Endodermal cell (in vitro differentiated cells): ENCODE measurements at regions not wholly inside any gene's neighbourhood (a gene's known extent, or its start where the extent isn't known, plus 50 kb on each side); places are given as distances from the start of the nearest gene placed in this dataset.

Experiments used
- DNase-seq: peaks from one replicate; pipeline ENCODE4 v3.0.0-alpha.2; 2017
- H3K27ac ChIP-seq: 2 replicates; pipeline ENCODE4 v1.5.1; 2013; ENCODE audit warnings: mild to moderate bottlenecking, low read depth, low read length, moderate library complexity
- H3K27me3 ChIP-seq: 2 replicates; pipeline ENCODE4 v1.6.1; 2013; ENCODE audit warnings: mild to moderate bottlenecking, low read length, moderate library complexity; ENCODE audit not compliant: insufficient read depth, control insufficient read depth, poor library complexity, severe bottlenecking
- H3K36me3 ChIP-seq: 2 replicates; pipeline ENCODE4 v1.7.0; 2013; ENCODE audit warnings: mild to moderate bottlenecking, low read length, moderate library complexity; ENCODE audit not compliant: control insufficient read depth, insufficient read depth
- H3K4me1 ChIP-seq: one replicate; pipeline ENCODE4 v1.7.0; 2013; ENCODE audit warnings: low read length; ENCODE audit not compliant: control insufficient read depth, insufficient read depth
- H3K4me3 ChIP-seq: 2 replicates; pipeline ENCODE4 v1.5.1; 2013; ENCODE audit warnings: mild to moderate bottlenecking, low read length, moderate library complexity
- H3K9ac ChIP-seq: 2 replicates; pipeline ENCODE4 v1.6.1; 2013; ENCODE audit warnings: mild to moderate bottlenecking, low read length, moderate library complexity; ENCODE audit not compliant: poor library complexity, severe bottlenecking; ENCODE audit errors: extremely low read depth
- H3K9me3 ChIP-seq: 2 replicates; pipeline ENCODE4 v1.6.1; 2013; ENCODE audit warnings: mild to moderate bottlenecking, low read length, moderate library complexity; ENCODE audit not compliant: control insufficient read depth
- H3K27ac Mint-ChIP-seq: 2 replicates; pipeline ENCODE4 v1.8.0; 2020; ENCODE audit warnings: mixed read lengths
- H3K27me3 Mint-ChIP-seq: 2 replicates; pipeline ENCODE4 v1.8.0; 2021; ENCODE audit warnings: mild to moderate bottlenecking, mixed read lengths; ENCODE audit not compliant: insufficient read depth
- H3K36me3 Mint-ChIP-seq: 2 replicates; pipeline ENCODE4 v1.8.0; 2020; ENCODE audit warnings: low read depth, mixed read lengths
- H3K4me1 Mint-ChIP-seq: 2 replicates; pipeline ENCODE4 v1.8.0; 2020; ENCODE audit warnings: mixed read lengths
- H3K4me3 Mint-ChIP-seq: 2 replicates; pipeline ENCODE4 v1.8.0; 2020; ENCODE audit warnings: mild to moderate bottlenecking, moderate library complexity, mixed read lengths
- H3K9me3 Mint-ChIP-seq: 2 replicates; pipeline ENCODE4 v1.8.0; 2020; ENCODE audit warnings: mild to moderate bottlenecking, mixed read lengths
- CTCF ChIP-seq: fragments of 200-600 bp; sonication (generic); conservative IDR thresholded peaks from 2 replicates; pipeline ENCODE4 v1.5.0; 2021; ENCODE audit warnings: antibody characterized with exemption, mild to moderate bottlenecking
- WGBS, 2 experiments: methylation state at CpG; one replicate each; pipeline versions ENCODE4 v1.1.5 to v1.1.7; 2013; ENCODE audit warnings: missing lambda C conversion rate in 2 of 2, mixed read lengths in 1 of 2; ENCODE audit not compliant: insufficient coverage in 1 of 2, insufficient read length in 1 of 2; 5-methylcytosine and 5-hydroxymethylcytosine counted together

- H3K27ac Mint-ChIP-seq = no peak overlapping the region
- no peaks in the 10 kb centered on the region for H3K9me3 ChIP-seq
- no peaks in the 10 kb centered on the region for H3K36me3 ChIP-seq
- no peak for DNase-seq
- H3K4me1 ChIP-seq = no peaks in the 10 kb centered on the region
- H3K27me3 ChIP-seq = no peaks in the 10 kb centered on the region
- no peak overlapping the region for H3K9ac ChIP-seq
- H3K27me3 Mint-ChIP-seq = peaks cover 17% of the 10 kb centered on the region
- H3K4me3 ChIP-seq = no peak overlapping the region
- H3K4me3 Mint-ChIP-seq = no peak overlapping the region
- no peaks in the 10 kb centered on the region for H3K36me3 Mint-ChIP-seq
- TF ChIP-seq CTCF = no peak
- H3K27ac ChIP-seq = no peak overlapping the region
- 46 to 77% methylated on average over 2 to 5 of the region's 5 CpGs for WGBS, 2 experiments
- H3K9me3 Mint-ChIP-seq = no peaks in the 10 kb centered on the region
- peaks cover 19% of the 10 kb centered on the region for H3K4me1 Mint-ChIP-seq
These were observed 159.3 kb downstream of the SYK start for GRCh38 chr9:90960941-90961340.

- Histone ChIP-seq H3K27ac (no peak overlapping the region), H3K36me3 (no peaks in the 10 kb centered on the region), H3K27me3 (no peaks in the 10 kb centered on the region), H3K4me3 (no peak overlapping the region), H3K9me3 (no peaks in the 10 kb centered on the region), H3K9ac (no peak overlapping the region), H3K4me1 (no peaks in the 10 kb centered on the region)
- peaks cover 19% of the 10 kb centered on the region for H3K4me1 Mint-ChIP-seq
- no peak overlapping the region for H3K27ac Mint-ChIP-seq
- no peak overlapping the region for H3K4me3 Mint-ChIP-seq
- no peaks in the 10 kb centered on the region for H3K36me3 Mint-ChIP-seq
- no peaks in the 10 kb centered on the region for H3K9me3 Mint-ChIP-seq
- DNase-seq = no peak
- TF ChIP-seq CTCF = no peak
- H3K27me3 Mint-ChIP-seq = peaks cover 14% of the 10 kb centered on the region
- WGBS, 2 experiments = 76 to 80% methylated on average over 6 to 10 of the region's 10 CpGs
These were observed 159.8 kb downstream of the SYK start for GRCh38 chr9:90961375-90961774.

GRCh38 chr9:90964101-90965020 is 162.7 kb downstream of the SYK start:
- Histone ChIP-seq H3K4me1 (peaks cover 11% of the 10 kb centered on the region), H3K4me3 (no peak overlapping the region), H3K27ac (no peak overlapping the region), H3K27me3 (no peaks in the 10 kb centered on the region), H3K9ac (no peak overlapping the region), H3K36me3 (no peaks in the 10 kb centered on the region), H3K9me3 (no peaks in the 10 kb centered on the region)
- Mint-ChIP-seq H3K4me1 (peaks cover 31% of the 10 kb centered on the region), H3K27me3 (peaks cover 5% of the 10 kb centered on the region), H3K9me3 (no peaks in the 10 kb centered on the region), H3K36me3 (no peaks in the 10 kb centered on the region), H3K27ac (no peak overlapping the region), H3K4me3 (no peak overlapping the region)
- 69 to 82% methylated on average over 19 to 26 of the region's 26 CpGs for WGBS, 2 experiments
- peak; percentile 61 for TF ChIP-seq CTCF
- peak; percentile 64 for DNase-seq
